CD14-positive monocyte (primary cell): ENCODE measurements at regions not wholly inside any gene's neighbourhood (a gene's known extent, or its start where the extent isn't known, plus 50 kb on each side); places are given as distances from the start of the nearest gene placed in this dataset.

Experiments
- DNase-seq, 3 donors: peaks; one replicate each; pipeline ENCODE4 v3.0.0-alpha.2; 2011 to 2022
- H2AFZ ChIP-seq: 2 replicates; pipeline ENCODE4 v1.6.0; 2012; ENCODE audit warnings: mild to moderate bottlenecking, low read depth, low read length, inconsistent platforms; ENCODE audit not compliant: insufficient read depth, poor library complexity, severe bottlenecking
- H3K27ac ChIP-seq, 2 donors: 1 replicate in 1 of 2; 2 replicates in 1 of 2; pipeline ENCODE4 v1.5.1; 2012 to 2013; ENCODE audit warnings: low read length in 2 of 2, control low read depth in 1 of 2, inconsistent platforms in 1 of 2, low read depth in 1 of 2, mild to moderate bottlenecking in 1 of 2
- H3K27me3 ChIP-seq, 2 donors: one replicate each; pipeline versions ENCODE4 v1.6.0 to v1.6.1; 2011 to 2013; ENCODE audit warnings: low read length in 2 of 2; ENCODE audit not compliant: control insufficient read depth in 2 of 2, insufficient read depth in 2 of 2
- H3K36me3 ChIP-seq, 2 donors: replicated peaks in 1 of 2; 1 replicate in 1 of 2; 2 replicates in 1 of 2; pipeline versions ENCODE4 v1.5.1 to v1.6.1; 2012 to 2013; ENCODE audit warnings: low read length in 2 of 2, control low read depth in 1 of 2, inconsistent platforms in 1 of 2, mild to moderate bottlenecking in 1 of 2; ENCODE audit not compliant: insufficient read depth in 2 of 2, control insufficient read depth in 1 of 2
- H3K4me1 ChIP-seq, 2 donors: 1 replicate in 1 of 2; 2 replicates in 1 of 2; pipeline versions ENCODE4 v1.5.1 to v1.6.1; 2012 to 2013; ENCODE audit warnings: low read length in 2 of 2, control low read depth in 1 of 2, inconsistent platforms in 1 of 2, mild to moderate bottlenecking in 1 of 2, moderate library complexity in 1 of 2; ENCODE audit not compliant: insufficient read depth in 2 of 2, control insufficient read depth in 1 of 2
- H3K4me2 ChIP-seq: replicated peaks from 2 replicates; pipeline ENCODE3; 2012; ENCODE audit warnings: low read length, moderate library complexity, mild to moderate bottlenecking; ENCODE audit not compliant: poor library complexity, severe bottlenecking; ENCODE audit errors: extremely low read depth
- H3K4me3 ChIP-seq, 3 experiments: fragments of 200-600 bp in 1 of 3; sonication (generic) in 1 of 3; replicated peaks in 1 of 3; 1 replicate in 2 of 3; 2 replicates in 1 of 3; pipeline ENCODE4 v1.5.1; 2011 to 2013; ENCODE audit warnings: low read length in 3 of 3, mild to moderate bottlenecking in 3 of 3, control low read depth in 2 of 3, low read depth in 2 of 3, inconsistent platforms in 1 of 3, moderate library complexity in 1 of 3
- H3K79me2 ChIP-seq: 2 replicates; pipeline ENCODE4 v1.6.0; 2012; ENCODE audit warnings: mild to moderate bottlenecking, control low read depth, inconsistent platforms, low read length, moderate library complexity; ENCODE audit not compliant: insufficient read depth
- H3K9ac ChIP-seq: 2 replicates; pipeline ENCODE4 v1.6.0; 2017; ENCODE audit warnings: low read length, mild to moderate bottlenecking; ENCODE audit not compliant: insufficient read depth, poor library complexity, severe bottlenecking
- H3K9me3 ChIP-seq, 2 donors: replicated peaks in 1 of 2; 1 replicate in 1 of 2; 2 replicates in 1 of 2; pipeline versions ENCODE4 v1.5.1 to v1.6.1; 2012 to 2013; ENCODE audit warnings: low read length in 2 of 2, control low read depth in 1 of 2; ENCODE audit not compliant: control insufficient read depth in 1 of 2, insufficient read depth in 1 of 2
- H4K20me1 ChIP-seq: 2 replicates; pipeline ENCODE4 v1.6.0; 2012; ENCODE audit warnings: mild to moderate bottlenecking, low read length, control low read depth, moderate library complexity; ENCODE audit not compliant: insufficient read depth
- H3K27ac Mint-ChIP-seq, 7 donors: one replicate each; pipeline ENCODE4 v1.8.0; 2020; ENCODE audit warnings: mild to moderate bottlenecking in 7 of 7, mixed read lengths in 7 of 7, moderate library complexity in 6 of 7, inconsistent platforms in 2 of 7
- H3K27me3 Mint-ChIP-seq, 3 donors: one replicate each; pipeline ENCODE4 v1.8.0; 2021 to 2022; ENCODE audit warnings: low read depth in 3 of 3, mild to moderate bottlenecking in 3 of 3, mixed read lengths in 3 of 3, moderate library complexity in 3 of 3, inconsistent platforms in 1 of 3
- H3K36me3 Mint-ChIP-seq, 2 donors: one replicate each; pipeline ENCODE4 v1.8.0; 2020; ENCODE audit warnings: mixed read lengths in 2 of 2, inconsistent platforms in 1 of 2, mild to moderate bottlenecking in 1 of 2
- H3K4me1 Mint-ChIP-seq: one replicate; pipeline ENCODE4 v1.8.0; 2020; ENCODE audit warnings: mild to moderate bottlenecking, mixed read lengths
- H3K4me3 Mint-ChIP-seq, 2 donors: one replicate each; pipeline ENCODE4 v1.8.0; 2020; ENCODE audit warnings: mild to moderate bottlenecking in 2 of 2, mixed read lengths in 2 of 2, moderate library complexity in 1 of 2
- H3K9me3 Mint-ChIP-seq, 7 donors: one replicate each; pipeline ENCODE4 v1.8.0; 2020 to 2022; ENCODE audit warnings: mixed read lengths in 7 of 7, mild to moderate bottlenecking in 6 of 7, moderate library complexity in 6 of 7, inconsistent platforms in 2 of 7
- WGBS: methylation state at CpG from one replicate; pipeline ENCODE4 v1.1.5; 2013; ENCODE audit warnings: missing lambda C conversion rate; ENCODE audit not compliant: insufficient coverage; 5-methylcytosine and 5-hydroxymethylcytosine counted together
- intact Hi-C, 2 donors: fragments of 100-400 bp; cut with micrococcal nuclease; formaldehyde crosslinking; loops; one replicate each; pipeline versions ENCODE4 v1.15.0 to v1.15.1; 2023
- TF ChIP-seq, protein P1 (sequence below): fragments of 200-600 bp; IDR thresholded peaks from one replicate; pipeline ENCODE4 v1.8.0; 2022; ENCODE audit warnings: antibody characterized with exemption, mild to moderate bottlenecking

DNA sequence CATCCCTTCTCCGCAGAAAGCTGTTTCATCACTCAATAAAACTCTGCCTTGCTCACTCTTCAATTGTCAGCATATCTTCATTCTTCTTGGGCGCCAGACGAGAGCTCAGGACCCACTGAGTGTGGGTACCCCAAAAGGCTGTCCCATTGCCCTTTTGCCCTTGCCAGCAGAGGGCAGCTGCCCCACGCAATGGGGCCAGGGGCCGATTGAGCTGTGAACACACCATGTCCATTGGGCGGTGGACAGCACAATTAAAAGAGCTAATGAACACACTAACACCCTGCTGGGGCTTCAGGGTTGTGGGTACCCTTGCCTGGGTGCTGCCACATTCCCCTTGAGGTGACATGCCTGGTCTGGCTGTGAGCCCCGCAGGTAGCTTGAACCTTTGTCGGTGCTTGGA is 487.2 kb upstream of the NUDT12 start:
- 95% methylated on average over 7 of the region's 8 CpGs for WGBS

DNA sequence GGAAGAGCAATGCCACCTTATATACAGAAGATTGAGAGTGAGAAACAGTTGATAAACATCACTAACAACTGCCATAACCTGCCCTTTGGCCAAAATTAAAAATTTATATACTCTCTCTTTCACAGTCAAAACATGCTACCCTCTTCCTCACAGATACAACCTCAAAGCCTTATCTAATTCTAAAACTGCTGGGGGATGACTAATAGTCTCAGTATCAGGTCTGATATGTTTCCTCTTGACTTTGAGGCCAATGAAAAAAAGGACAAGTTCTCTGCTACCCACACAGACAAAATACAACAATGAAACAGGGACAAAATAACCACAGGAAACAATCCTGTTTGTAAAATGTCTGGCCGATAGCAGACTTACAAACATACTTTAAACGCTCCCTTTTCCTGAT is 485.6 kb upstream of the NUDT12 start:
- no peaks in the 10 kb centered on the region for H3K36me3 ChIP-seq
- Mint-ChIP-seq H3K4me3 (no peak overlapping the region), H3K27ac (no peak overlapping the region), H3K9me3 (peaks cover 0 to 10% (median 7%) of the 10 kb centered on the region in 7 donors), H3K4me1 (no peaks in the 10 kb centered on the region), H3K36me3 (no peaks in the 10 kb centered on the region), H3K27me3 (peaks cover 0 to 2% (median 0%) of the 10 kb centered on the region in 3 donors)
- intact Hi-C loops = no loop called here
- no peaks in the 10 kb centered on the region for H3K4me1 ChIP-seq
- no peak overlapping the region for H3K27ac ChIP-seq
- WGBS = no CpG with 5 or more reads among the region's 2 CpGs
- no peak overlapping the region for H3K9ac ChIP-seq
- H4K20me1 ChIP-seq = no peaks in the 10 kb centered on the region
- H3K4me2 ChIP-seq = no peak overlapping the region
- no peaks in the 10 kb centered on the region for H3K79me2 ChIP-seq
- TF ChIP-seq, protein P1, sequence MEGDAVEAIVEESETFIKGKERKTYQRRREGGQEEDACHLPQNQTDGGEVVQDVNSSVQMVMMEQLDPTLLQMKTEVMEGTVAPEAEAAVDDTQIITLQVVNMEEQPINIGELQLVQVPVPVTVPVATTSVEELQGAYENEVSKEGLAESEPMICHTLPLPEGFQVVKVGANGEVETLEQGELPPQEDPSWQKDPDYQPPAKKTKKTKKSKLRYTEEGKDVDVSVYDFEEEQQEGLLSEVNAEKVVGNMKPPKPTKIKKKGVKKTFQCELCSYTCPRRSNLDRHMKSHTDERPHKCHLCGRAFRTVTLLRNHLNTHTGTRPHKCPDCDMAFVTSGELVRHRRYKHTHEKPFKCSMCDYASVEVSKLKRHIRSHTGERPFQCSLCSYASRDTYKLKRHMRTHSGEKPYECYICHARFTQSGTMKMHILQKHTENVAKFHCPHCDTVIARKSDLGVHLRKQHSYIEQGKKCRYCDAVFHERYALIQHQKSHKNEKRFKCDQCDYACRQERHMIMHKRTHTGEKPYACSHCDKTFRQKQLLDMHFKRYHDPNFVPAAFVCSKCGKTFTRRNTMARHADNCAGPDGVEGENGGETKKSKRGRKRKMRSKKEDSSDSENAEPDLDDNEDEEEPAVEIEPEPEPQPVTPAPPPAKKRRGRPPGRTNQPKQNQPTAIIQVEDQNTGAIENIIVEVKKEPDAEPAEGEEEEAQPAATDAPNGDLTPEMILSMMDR = no peak
- DNase-seq = no peak
- no peak overlapping the region for H2AFZ ChIP-seq
- H3K27me3 ChIP-seq = no peaks in the 10 kb centered on the region
- H3K9me3 ChIP-seq = peaks cover 0 to 13% of the 10 kb centered on the region in 2 donors
- H3K4me3 ChIP-seq = no peak overlapping the region

More for the DNA sequence above, 487.2 kb upstream of the NUDT12 start:
- H3K9me3 ChIP-seq = peaks cover 0 to 13% of the 10 kb centered on the region in 2 donors
- no peak overlapping the region for H3K27ac ChIP-seq
- Mint-ChIP-seq H3K27me3 (peaks cover 0 to 2% (median 0%) of the 10 kb centered on the region in 3 donors), H3K9me3 (peaks cover 0 to 10% (median 7%) of the 10 kb centered on the region in 7 donors), H3K4me1 (no peaks in the 10 kb centered on the region), H3K4me3 (no peak overlapping the region), H3K27ac (no peak overlapping the region), H3K36me3 (no peaks in the 10 kb centered on the region)
- H3K4me3 ChIP-seq = no peak overlapping the region
- no peaks in the 10 kb centered on the region for H3K27me3 ChIP-seq
- no peak overlapping the region for H2AFZ ChIP-seq
- H3K4me2 ChIP-seq = no peak overlapping the region
- no peaks in the 10 kb centered on the region for H3K36me3 ChIP-seq
- intact Hi-C loops = no loop called here
- H3K79me2 ChIP-seq = no peaks in the 10 kb centered on the region
- no peak for DNase-seq
- no peaks in the 10 kb centered on the region for H4K20me1 ChIP-seq
- H3K4me1 ChIP-seq = no peaks in the 10 kb centered on the region
- no peak overlapping the region for H3K9ac ChIP-seq
- TF ChIP-seq, protein P1 = no peak
